Vagina (tissue), 2 donors: ENCODE measurements at regions not wholly inside any gene's neighbourhood (a gene's known extent, or its start where the extent isn't known, plus 50 kb on each side); places are given as distances from the start of the nearest gene placed in this dataset.

Source experiments
- CTCF ChIP-seq, 3 experiments: fragments of 450-650 bp in 2 of 3; fragments of 200-600 bp in 1 of 3; sonication (generic) in 1 of 3; IDR thresholded peaks; one replicate each; pipeline ENCODE4 v1.5.1; 2017 to 2019; ENCODE audit warnings: antibody characterized with exemption in 3 of 3, mild to moderate bottlenecking in 2 of 3, moderate library complexity in 2 of 3
- POLR2AphosphoS5 ChIP-seq, 2 donors: sonication (generic); formaldehyde crosslinking; IDR thresholded peaks; one replicate each; pipeline ENCODE4 v1.9.0; 2017; ENCODE audit warnings: antibody characterized with exemption in 2 of 2, mild to moderate bottlenecking in 2 of 2, low read depth in 1 of 2; ENCODE audit not compliant: insufficient read depth in 1 of 2

- no peak for TF ChIP-seq POLR2AphosphoS5 (IDR thresholded peaks at IDR 0.05; ENCODE audit: insufficient read depth in 1 of 2, low read depth in 1 of 2)
- no peak for TF ChIP-seq CTCF (IDR thresholded peaks at IDR 0.05)
These were observed 52.9 kb upstream of the KCNJ16 start for GRCh38 chr17:70022175-70022574.
